ENCODE measurements at regions not wholly inside any gene's neighbourhood (a gene's known extent, or its start where the extent isn't known, plus 50 kb on each side); places are given as distances from the start of the nearest gene placed in this dataset.
"Not testable (repeated sequence)": the region's sequence is repeated elsewhere in the genome, so short reads cannot be mapped to it uniquely, and the experiment has no call there.

- H3K27ac Mint-ChIP-seq = no peak overlapping the region
- H3K4me1 Mint-ChIP-seq = no peaks in the 10 kb centered on the region
- peaks cover 16 to 55% (median 22%) of the 10 kb centered on the region in 6 donors for H3K9me3 Mint-ChIP-seq
- no peak overlapping the region for H3K4me3 Mint-ChIP-seq
- H3K27me3 Mint-ChIP-seq (ENCODE audit: low read depth in 3 of 3) = peaks cover 0 to 2% (median 0%) of the 10 kb centered on the region in 3 donors
- H3K36me3 Mint-ChIP-seq = no peaks in the 10 kb centered on the region
- no peak for DNase-seq
These were observed 308.2 kb upstream of the HTR1E start for GRCh38 chr6:86629123-86629522.

GRCh38 chr6:86619428-86619827 is 317.9 kb upstream of the HTR1E start:
- Mint-ChIP-seq H3K9me3 (peaks cover 0 to 20% (median 12%) of the 10 kb centered on the region in 6 donors), H3K4me3 (no peak overlapping the region), H3K27me3 (ENCODE audit: low read depth in 3 of 3) (peaks cover 0 to 1% (median 0%) of the 10 kb centered on the region in 3 donors), H3K36me3 (no peaks in the 10 kb centered on the region), H3K4me1 (no peaks in the 10 kb centered on the region), H3K27ac (no peak overlapping the region)
- DNase-seq = no peak

- peaks cover 2 to 16% (median 9%) of the 10 kb centered on the region in 6 donors for H3K9me3 Mint-ChIP-seq
- H3K4me3 Mint-ChIP-seq = no peak overlapping the region
- H3K27me3 Mint-ChIP-seq (ENCODE audit: low read depth in 3 of 3) = peaks cover 0 to 2% (median 0%) of the 10 kb centered on the region in 3 donors
- no peaks in the 10 kb centered on the region for H3K36me3 Mint-ChIP-seq
- H3K27ac Mint-ChIP-seq = no peak overlapping the region
- no peak for DNase-seq
- H3K4me1 Mint-ChIP-seq = no peaks in the 10 kb centered on the region
These were observed 322.0 kb upstream of the HTR1E start for GRCh38 chr6:86615299-86615698.

GRCh38 chr6:86609549-86610388 is 327.6 kb upstream of the HTR1E start:
- no peak for DNase-seq
- Mint-ChIP-seq H3K27ac (no peak overlapping the region), H3K9me3 (peaks cover 6 to 33% (median 21%) of the 10 kb centered on the region in 6 donors), H3K27me3 (ENCODE audit: low read depth in 3 of 3) (peaks cover 0 to 3% (median 0%) of the 10 kb centered on the region in 3 donors), H3K4me1 (no peaks in the 10 kb centered on the region), H3K36me3 (no peaks in the 10 kb centered on the region), H3K4me3 (no peak overlapping the region)

GRCh38 chr6:86603364-86603763 is 334.0 kb upstream of the HTR1E start:
- H3K27ac Mint-ChIP-seq; H3K27me3 Mint-ChIP-seq (ENCODE audit: low read depth in 3 of 3); DNase-seq; H3K36me3 Mint-ChIP-seq; H3K4me3 Mint-ChIP-seq; H3K4me1 Mint-ChIP-seq: not testable (repeated sequence)
- H3K9me3 Mint-ChIP-seq = peaks cover 9 to 36% (median 25%) of the 10 kb centered on the region in 6 donors

GRCh38 chr6:86602093-86602492 is 335.2 kb upstream of the HTR1E start:
- not testable (repeated sequence) for H3K36me3 Mint-ChIP-seq, H3K4me3 Mint-ChIP-seq, H3K27ac Mint-ChIP-seq

GRCh38 chr6:86598969-86599368 is 338.4 kb upstream of the HTR1E start:
- H3K9me3 Mint-ChIP-seq = peaks cover 8 to 26% (median 20%) of the 10 kb centered on the region in 6 donors
- not testable (repeated sequence) for H3K4me3 Mint-ChIP-seq; DNase-seq; H3K4me1 Mint-ChIP-seq; H3K27ac Mint-ChIP-seq; H3K36me3 Mint-ChIP-seq; H3K27me3 Mint-ChIP-seq (ENCODE audit: low read depth in 3 of 3)

More at GRCh38 chr6:86602093-86602492, 335.2 kb upstream of the HTR1E start:
- not testable (repeated sequence) for DNase-seq; H3K4me1 Mint-ChIP-seq; H3K27me3 Mint-ChIP-seq (ENCODE audit: low read depth in 3 of 3)
- H3K9me3 Mint-ChIP-seq = peaks cover 8 to 36% (median 23%) of the 10 kb centered on the region in 6 donors

- Mint-ChIP-seq H3K36me3 (no peaks in the 10 kb centered on the region), H3K4me1 (no peaks in the 10 kb centered on the region), H3K27ac (no peak overlapping the region), H3K4me3 (no peak overlapping the region), H3K27me3 (ENCODE audit: low read depth in 3 of 3) (no peaks in the 10 kb centered on the region), H3K9me3 (peaks cover 0 to 12% (median 6%) of the 10 kb centered on the region in 6 donors)
- no peak for DNase-seq
These were observed 341.7 kb upstream of the HTR1E start for GRCh38 chr6:86595641-86596040.

- peaks cover 0 to 4% (median 3%) of the 10 kb centered on the region in 3 donors for H3K36me3 Mint-ChIP-seq
- H3K27me3 Mint-ChIP-seq (ENCODE audit: low read depth in 3 of 3) = no peaks in the 10 kb centered on the region
- no peaks in the 10 kb centered on the region for H3K4me1 Mint-ChIP-seq
- no peak for DNase-seq
- H3K27ac Mint-ChIP-seq = no peak overlapping the region
- H3K4me3 Mint-ChIP-seq = no peak overlapping the region
- peaks cover 17 to 68% (median 40%) of the 10 kb centered on the region in 6 donors for H3K9me3 Mint-ChIP-seq
These were observed 351.1 kb upstream of the HTR1E start for GRCh38 chr6:86586195-86586594.

- H3K4me3 Mint-ChIP-seq = no peak overlapping the region
- H3K9me3 Mint-ChIP-seq = peaks cover 8 to 72% (median 55%) of the 10 kb centered on the region in 6 donors
- H3K4me1 Mint-ChIP-seq = no peaks in the 10 kb centered on the region
- no peak for DNase-seq
- peaks cover 0 to 4% (median 0%) of the 10 kb centered on the region in 3 donors for H3K36me3 Mint-ChIP-seq
- H3K27me3 Mint-ChIP-seq (ENCODE audit: low read depth in 3 of 3) = no peaks in the 10 kb centered on the region
- no peak overlapping the region for H3K27ac Mint-ChIP-seq
These were observed 355.5 kb upstream of the HTR1E start for GRCh38 chr6:86581833-86582232.

GRCh38 chr6:86563197-86563596 is 374.1 kb upstream of the HTR1E start:
- Mint-ChIP-seq H3K4me3 (no peak overlapping the region), H3K27ac (no peak overlapping the region), H3K36me3 (peaks cover 0 to 3% (median 0%) of the 10 kb centered on the region in 3 donors), H3K27me3 (ENCODE audit: low read depth in 3 of 3) (peaks cover 0 to 2% (median 0%) of the 10 kb centered on the region in 3 donors), H3K9me3 (peaks cover 7 to 51% (median 35%) of the 10 kb centered on the region in 6 donors), H3K4me1 (no peaks in the 10 kb centered on the region)
- no peak for DNase-seq

GRCh38 chr6:86558318-86558717 is 379.0 kb upstream of the HTR1E start:
- Mint-ChIP-seq H3K9me3 (peaks cover 6 to 35% (median 15%) of the 10 kb centered on the region in 6 donors), H3K36me3 (peaks cover 0 to 3% (median 0%) of the 10 kb centered on the region in 3 donors), H3K27ac (no peak overlapping the region), H3K4me1 (no peaks in the 10 kb centered on the region), H3K4me3 (no peak overlapping the region), H3K27me3 (ENCODE audit: low read depth in 3 of 3) (peaks cover 0 to 4% (median 0%) of the 10 kb centered on the region in 3 donors)
- DNase-seq = no peak

GRCh38 chr6:86537292-86537861 is 400.0 kb upstream of the HTR1E start:
- Mint-ChIP-seq H3K4me1 (no peaks in the 10 kb centered on the region), H3K27ac (no peak overlapping the region), H3K36me3 (peaks cover 0 to 4% (median 0%) of the 10 kb centered on the region in 3 donors), H3K9me3 (peaks cover 14 to 39% (median 17%) of the 10 kb centered on the region in 6 donors), H3K27me3 (ENCODE audit: low read depth in 3 of 3) (no peaks in the 10 kb centered on the region), H3K4me3 (no peak overlapping the region)
- DNase-seq = no peak

GRCh38 chr6:86536121-86536520 is 401.2 kb upstream of the HTR1E start:
- H3K9me3 Mint-ChIP-seq = peaks cover 11 to 34% (median 14%) of the 10 kb centered on the region in 6 donors
- peaks cover 0 to 1% (median 0%) of the 10 kb centered on the region in 3 donors for H3K27me3 Mint-ChIP-seq (ENCODE audit: low read depth in 3 of 3)
- peaks cover 0 to 4% (median 0%) of the 10 kb centered on the region in 3 donors for H3K36me3 Mint-ChIP-seq
- no peak for DNase-seq
- H3K4me1 Mint-ChIP-seq = no peaks in the 10 kb centered on the region
- H3K4me3 Mint-ChIP-seq = no peak overlapping the region
- H3K27ac Mint-ChIP-seq = no peak overlapping the region

All from immature natural killer cell (primary cell).